ENCODE measurements at regions not wholly inside any gene's neighbourhood (a gene's known extent, or its start where the extent isn't known, plus 50 kb on each side); places are given as distances from the start of the nearest gene placed in this dataset.

DNA sequence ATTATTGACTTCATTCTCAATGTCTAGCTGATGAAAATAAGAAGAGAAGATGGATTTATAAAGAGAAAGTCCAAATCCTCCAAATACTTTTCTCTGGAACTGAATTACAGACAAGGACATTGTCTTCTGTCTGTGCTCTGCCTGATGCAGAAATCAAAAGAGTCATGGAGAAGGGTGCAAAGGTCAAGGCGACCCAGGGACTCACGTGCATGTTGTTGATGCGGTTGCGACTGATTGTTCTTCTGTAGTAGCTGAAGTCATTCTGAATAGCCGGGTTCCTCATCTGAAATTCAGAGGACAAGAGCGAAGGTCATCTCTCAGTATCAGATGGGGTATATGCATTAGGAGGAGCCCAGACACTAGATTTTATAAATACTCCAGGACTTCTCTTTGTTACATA, 104.4 kb downstream of the CYRIA start:
- H3K36me3 Mint-ChIP-seq (ENCODE audit: low read depth): peaks cover 34% of the 10 kb centered on the region
- H3K4me1 Mint-ChIP-seq: peaks cover 34% of the 10 kb centered on the region
- peaks cover 4% of the 10 kb centered on the region for H3K27me3 Mint-ChIP-seq (ENCODE audit: low read depth, poor library complexity)
- H3K9me3 Mint-ChIP-seq: no peaks in the 10 kb centered on the region
- no peak for DNase-seq
- H3K4me3 Mint-ChIP-seq: no peak overlapping the region
- H3K27ac Mint-ChIP-seq: no peak overlapping the region
- TF ChIP-seq, protein P1, sequence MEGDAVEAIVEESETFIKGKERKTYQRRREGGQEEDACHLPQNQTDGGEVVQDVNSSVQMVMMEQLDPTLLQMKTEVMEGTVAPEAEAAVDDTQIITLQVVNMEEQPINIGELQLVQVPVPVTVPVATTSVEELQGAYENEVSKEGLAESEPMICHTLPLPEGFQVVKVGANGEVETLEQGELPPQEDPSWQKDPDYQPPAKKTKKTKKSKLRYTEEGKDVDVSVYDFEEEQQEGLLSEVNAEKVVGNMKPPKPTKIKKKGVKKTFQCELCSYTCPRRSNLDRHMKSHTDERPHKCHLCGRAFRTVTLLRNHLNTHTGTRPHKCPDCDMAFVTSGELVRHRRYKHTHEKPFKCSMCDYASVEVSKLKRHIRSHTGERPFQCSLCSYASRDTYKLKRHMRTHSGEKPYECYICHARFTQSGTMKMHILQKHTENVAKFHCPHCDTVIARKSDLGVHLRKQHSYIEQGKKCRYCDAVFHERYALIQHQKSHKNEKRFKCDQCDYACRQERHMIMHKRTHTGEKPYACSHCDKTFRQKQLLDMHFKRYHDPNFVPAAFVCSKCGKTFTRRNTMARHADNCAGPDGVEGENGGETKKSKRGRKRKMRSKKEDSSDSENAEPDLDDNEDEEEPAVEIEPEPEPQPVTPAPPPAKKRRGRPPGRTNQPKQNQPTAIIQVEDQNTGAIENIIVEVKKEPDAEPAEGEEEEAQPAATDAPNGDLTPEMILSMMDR (IDR thresholded peaks at IDR 0.05): no peak

DNA sequence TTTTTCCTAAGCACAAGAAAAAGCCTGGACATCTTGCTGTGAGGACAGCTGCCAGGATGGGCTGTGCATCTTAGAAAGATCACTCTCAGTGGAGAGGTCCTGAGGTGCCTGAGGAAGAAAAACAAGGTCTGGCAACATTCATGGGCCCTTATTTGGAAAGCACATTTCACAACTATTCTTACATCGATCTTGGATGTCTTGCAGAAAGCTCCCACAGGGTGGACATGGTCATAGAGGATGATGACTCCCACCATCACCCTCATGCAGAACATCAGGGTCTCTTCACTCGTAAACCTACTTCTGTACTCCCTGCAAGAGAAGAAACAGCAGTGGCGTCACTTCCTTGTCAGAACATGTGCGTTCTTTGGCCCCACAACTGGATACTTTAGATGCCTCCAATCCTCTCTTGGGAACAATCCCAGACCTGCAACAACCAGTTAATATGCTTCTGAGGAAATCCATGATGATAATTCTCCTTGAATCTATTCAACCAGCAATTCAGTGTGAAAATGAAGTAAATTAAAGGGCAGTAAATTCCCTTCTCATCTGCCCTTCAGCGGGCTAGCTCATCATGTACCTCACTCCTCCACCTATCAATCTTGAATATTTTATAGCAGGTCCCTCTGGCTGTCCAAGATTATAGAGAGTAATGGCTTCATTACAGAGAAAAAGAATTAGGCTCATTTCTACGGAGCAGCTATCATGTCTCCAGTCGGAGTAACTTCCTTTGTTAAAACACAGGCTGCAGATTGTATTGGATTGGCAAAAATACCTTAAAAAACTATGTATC, 106.2 kb downstream of the CYRIA start:
- Mint-ChIP-seq H3K36me3 (ENCODE audit: low read depth) (peaks cover 34% of the 10 kb centered on the region), H3K27me3 (ENCODE audit: low read depth, poor library complexity) (peaks cover 4% of the 10 kb centered on the region), H3K9me3 (no peaks in the 10 kb centered on the region), H3K4me3 (no peak overlapping the region), H3K27ac (no peak overlapping the region), H3K4me1 (peaks cover 29% of the 10 kb centered on the region)
- TF ChIP-seq, protein P1 (IDR thresholded peaks at IDR 0.05): no peak
- DNase-seq: no peak

DNA sequence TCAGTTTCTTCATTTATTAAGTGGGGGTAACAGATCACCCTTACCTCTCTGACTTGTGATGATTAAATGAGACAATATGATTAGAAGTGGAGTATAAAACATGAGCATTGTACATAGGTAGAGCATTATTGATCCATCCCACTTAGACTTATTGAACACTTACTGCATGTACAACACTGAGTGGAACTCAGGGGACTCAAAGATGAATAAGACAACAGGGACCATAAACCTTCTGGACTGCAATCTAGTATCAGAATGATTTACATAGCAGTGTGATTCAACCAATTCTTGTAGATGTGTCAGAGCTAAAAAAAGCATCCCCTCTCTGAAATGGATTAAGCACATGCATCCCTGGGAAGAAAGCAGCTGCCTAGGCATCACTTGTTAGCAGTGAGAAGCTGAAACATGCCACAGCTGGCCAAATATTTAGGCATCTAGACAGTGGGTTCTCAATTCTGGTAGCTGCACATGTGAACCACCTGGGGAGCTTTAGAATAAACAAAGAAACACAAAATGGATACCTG, 111.5 kb downstream of the CYRIA start:
- no peak overlapping the region for H3K4me3 Mint-ChIP-seq
- H3K4me1 Mint-ChIP-seq: peaks cover 51% of the 10 kb centered on the region
- H3K27ac Mint-ChIP-seq: no peak overlapping the region
- H3K36me3 Mint-ChIP-seq (ENCODE audit: low read depth): peaks cover 5% of the 10 kb centered on the region
- no peaks in the 10 kb centered on the region for H3K9me3 Mint-ChIP-seq
- DNase-seq: no peak
- H3K27me3 Mint-ChIP-seq (ENCODE audit: low read depth, poor library complexity): peaks cover 3% of the 10 kb centered on the region
- TF ChIP-seq, protein P1 (IDR thresholded peaks at IDR 0.05): no peak

DNA sequence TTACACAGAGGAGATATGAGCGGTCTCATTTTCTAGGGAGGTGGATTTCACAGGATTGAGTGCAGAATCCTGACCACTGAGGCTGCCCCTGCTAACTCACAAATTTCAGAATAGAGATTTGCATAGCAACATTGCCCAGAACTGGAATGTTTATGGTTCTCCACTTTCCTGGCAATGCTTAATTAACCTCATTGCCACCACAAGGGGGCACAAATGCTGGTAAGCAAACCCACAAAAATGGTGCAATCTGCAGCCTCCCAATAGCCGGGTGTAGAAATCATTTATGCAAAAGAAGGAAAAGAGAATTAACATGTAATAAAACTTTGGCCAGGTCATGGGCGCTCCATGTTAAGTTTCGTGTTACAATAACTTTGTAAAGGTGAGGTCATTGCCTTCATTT, 112.4 kb downstream of the CYRIA start:
- TF ChIP-seq, protein P1 (IDR thresholded peaks at IDR 0.05): peak; percentile 65
- H3K27ac Mint-ChIP-seq: no peak overlapping the region

DNA sequence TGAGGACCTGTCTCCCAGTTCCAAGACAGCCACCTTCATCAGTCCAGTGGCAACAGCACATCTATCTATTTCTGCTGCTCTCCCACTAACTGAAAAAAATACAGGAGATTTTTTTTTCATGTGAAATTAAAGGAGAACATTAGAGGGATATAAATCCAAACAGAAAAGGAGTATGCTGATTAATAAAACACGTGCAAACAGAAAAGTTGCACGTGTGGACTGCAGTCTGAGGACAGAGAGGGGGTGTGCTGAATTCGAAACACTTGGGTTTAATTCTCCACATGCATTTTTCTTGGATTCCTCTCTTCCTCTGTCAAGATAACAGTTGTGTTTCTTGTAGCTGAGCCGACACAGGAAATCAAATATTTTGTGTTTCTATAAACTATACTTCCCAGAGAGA, 113.4 kb downstream of the CYRIA start:
- peaks cover 3% of the 10 kb centered on the region for H3K27me3 Mint-ChIP-seq (ENCODE audit: low read depth, poor library complexity)
- DNase-seq: no peak
- no peak overlapping the region for H3K4me3 Mint-ChIP-seq
- no peaks in the 10 kb centered on the region for H3K9me3 Mint-ChIP-seq
- no peaks in the 10 kb centered on the region for H3K36me3 Mint-ChIP-seq (ENCODE audit: low read depth)
- TF ChIP-seq, protein P1 (IDR thresholded peaks at IDR 0.05): no peak
- peaks cover 42% of the 10 kb centered on the region for H3K4me1 Mint-ChIP-seq
- H3K27ac Mint-ChIP-seq: peak overlapping the region; percentile 48

More for the DNA sequence above, 112.4 kb downstream of the CYRIA start:
- H3K4me3 Mint-ChIP-seq: no peak overlapping the region
- peaks cover 3% of the 10 kb centered on the region for H3K27me3 Mint-ChIP-seq (ENCODE audit: low read depth, poor library complexity)
- no peaks in the 10 kb centered on the region for H3K9me3 Mint-ChIP-seq
- peak; percentile 27 for DNase-seq
- no peaks in the 10 kb centered on the region for H3K36me3 Mint-ChIP-seq (ENCODE audit: low read depth)
- peaks cover 45% of the 10 kb centered on the region for H3K4me1 Mint-ChIP-seq

DNA sequence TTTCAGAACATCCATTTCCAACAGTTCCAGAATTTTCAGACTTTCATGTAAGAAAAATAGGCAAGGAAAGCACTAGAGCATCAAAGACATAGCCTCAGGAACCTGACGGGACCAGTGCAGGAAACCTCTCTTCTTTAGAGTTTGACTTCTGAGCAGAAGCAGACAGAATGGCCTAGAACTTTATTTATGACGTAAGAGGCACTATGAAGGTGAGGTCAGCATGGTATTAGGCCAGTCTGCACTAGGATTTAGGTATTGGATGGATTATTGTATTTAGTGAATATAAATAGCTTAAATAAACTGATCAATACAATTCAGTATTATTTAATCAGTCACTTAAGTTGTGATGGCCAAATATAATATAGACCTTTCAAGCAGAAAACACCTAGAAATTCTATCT, 117.6 kb downstream of the CYRIA start:
- no peak overlapping the region for H3K4me3 Mint-ChIP-seq
- peaks cover 9% of the 10 kb centered on the region for H3K27me3 Mint-ChIP-seq (ENCODE audit: low read depth, poor library complexity)
- H3K36me3 Mint-ChIP-seq (ENCODE audit: low read depth): no peaks in the 10 kb centered on the region
- TF ChIP-seq, protein P1 (IDR thresholded peaks at IDR 0.05): no peak
- no peak overlapping the region for H3K27ac Mint-ChIP-seq
- DNase-seq: no peak
- peaks cover 18% of the 10 kb centered on the region for H3K4me1 Mint-ChIP-seq
- no peaks in the 10 kb centered on the region for H3K9me3 Mint-ChIP-seq

All from nephron progenitor cell (in vitro differentiated cells).